PFSK-1 (cell line): ENCODE measurements at regions not wholly inside any gene's neighbourhood (a gene's known extent, or its start where the extent isn't known, plus 50 kb on each side); places are given as distances from the start of the nearest gene placed in this dataset.

ENCODE experiments used
- FOXP2 ChIP-seq: optimal IDR thresholded peaks from 2 replicates; pipeline ENCODE3; 2011; ENCODE audit warnings: borderline replicate concordance, control low read depth, inconsistent platforms; ENCODE audit not compliant: insufficient read depth; ENCODE audit errors: extremely low read length, extremely low read depth
- POLR2AphosphoS5 ChIP-seq: IDR thresholded peaks from 2 replicates; pipeline ENCODE4 v1.6.1; 2012; ENCODE audit warnings: low read depth, mild to moderate bottlenecking, control low read depth, low read length, moderate library complexity
- REST ChIP-seq, 2 experiments: IDR thresholded peaks; 2 replicates each; pipeline versions ENCODE4 v1.6.1 to v1.8.0; 2011 to 2012; ENCODE audit warnings: low read depth in 2 of 2, low read length in 2 of 2, control low read depth in 1 of 2, inconsistent platforms in 1 of 2, mild to moderate bottlenecking in 1 of 2, moderate library complexity in 1 of 2; ENCODE audit not compliant: insufficient read depth in 1 of 2
- SIN3A ChIP-seq: IDR thresholded peaks from 2 replicates; pipeline ENCODE4 v1.6.1; 2012; ENCODE audit warnings: mild to moderate bottlenecking, low read length, moderate library complexity, borderline replicate concordance; ENCODE audit not compliant: insufficient read depth
- TAF1 ChIP-seq: IDR thresholded peaks from 2 replicates; pipeline ENCODE4 v1.6.1; 2012; ENCODE audit warnings: low read length, control low read depth, borderline replicate concordance; ENCODE audit not compliant: insufficient read depth

GRCh38 chr1:188794969-188795368 is 1682.7 kb downstream of the BRINP3 start:
- no peak for TF ChIP-seq POLR2AphosphoS5
- TF ChIP-seq FOXP2, result no peak
- TF ChIP-seq SIN3A, result no peak
- TF ChIP-seq TAF1, result no peak
- TF ChIP-seq REST (IDR thresholded peaks at IDR 0.05; ENCODE audit: insufficient read depth in 1 of 2, low read depth in 2 of 2, low read length in 2 of 2), result no peak

DNA sequence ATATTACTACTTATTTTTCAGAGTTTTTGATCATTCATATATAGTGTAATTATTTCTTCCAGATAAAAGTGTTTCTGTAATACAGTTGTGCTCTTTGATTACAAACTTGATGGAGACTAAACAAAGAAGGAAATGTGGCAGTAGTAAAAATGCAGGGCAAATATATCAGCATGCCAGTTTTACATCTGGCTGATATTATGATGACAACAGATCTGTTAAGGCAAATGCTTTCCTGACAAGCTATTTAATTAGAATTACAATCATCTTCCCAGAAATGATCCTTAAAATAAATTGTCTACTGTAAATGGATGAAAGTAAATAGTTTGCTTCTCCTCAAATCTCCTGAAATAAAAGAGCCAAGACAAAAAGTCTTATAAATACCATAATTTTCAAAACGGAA is 1659.8 kb downstream of the BRINP3 start:
- no peak for TF ChIP-seq POLR2AphosphoS5
- TF ChIP-seq REST (IDR thresholded peaks at IDR 0.05; ENCODE audit: insufficient read depth in 1 of 2, low read depth in 2 of 2, low read length in 2 of 2), result no peak
- TF ChIP-seq TAF1, result no peak
- TF ChIP-seq FOXP2, result no peak
- no peak for TF ChIP-seq SIN3A

GRCh38 chr1:188822248-188822647 is 1655.4 kb downstream of the BRINP3 start:
- TF ChIP-seq REST (IDR thresholded peaks at IDR 0.05; ENCODE audit: insufficient read depth in 1 of 2, low read depth in 2 of 2, low read length in 2 of 2) (0 out of 4 replicates have a peak, but pooled peaks of 1 of the 2 experiments have one; percentile 34), TAF1 (no peak), SIN3A (no peak)

- TF ChIP-seq SIN3A, result no peak
- no peak for TF ChIP-seq POLR2AphosphoS5
- no peak for TF ChIP-seq FOXP2
- TF ChIP-seq REST (IDR thresholded peaks at IDR 0.05; ENCODE audit: insufficient read depth in 1 of 2, low read depth in 2 of 2, low read length in 2 of 2), result no peak
- TF ChIP-seq TAF1, result no peak
Observed at GRCh38 chr1:188825471-188825870, 1652.2 kb downstream of the BRINP3 start.

GRCh38 chr1:188826800-188827199 is 1650.9 kb downstream of the BRINP3 start:
- TF ChIP-seq SIN3A (no peak), REST (IDR thresholded peaks at IDR 0.05; ENCODE audit: insufficient read depth in 1 of 2, low read depth in 2 of 2, low read length in 2 of 2) (no peak)
